LoVo (cell line): ENCODE measurements at regions not wholly inside any gene's neighbourhood (a gene's known extent, or its start where the extent isn't known, plus 50 kb on each side); places are given as distances from the start of the nearest gene placed in this dataset.

Experiments used
- DNase-seq: peaks from one replicate; pipeline ENCODE4 v3.0.0-alpha.2; 2016; ENCODE audit warnings: low spot score

DNA sequence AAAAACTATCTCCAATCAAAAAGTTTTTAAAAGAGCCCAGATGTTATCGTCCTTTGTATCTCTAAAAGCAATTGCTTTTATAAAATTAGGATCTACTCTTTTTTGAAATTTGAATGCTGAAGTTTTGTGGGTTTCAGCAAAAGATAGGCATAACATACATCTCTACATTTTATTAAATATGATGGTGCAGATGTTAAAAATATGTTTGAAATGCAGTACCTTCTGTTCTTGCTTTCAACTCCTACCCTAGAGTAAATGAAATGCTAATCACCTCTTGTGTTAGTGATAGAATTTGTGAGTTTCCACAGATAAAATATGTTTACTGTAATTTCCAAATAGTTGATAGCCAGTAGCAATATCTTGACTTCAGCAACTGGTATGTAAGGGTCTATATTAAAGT is 95.7 kb upstream of the VPREB1 start:
- no peak for DNase-seq

- DNase-seq, result no peak
Measured at GRCh38 chr22:22144858-22145257, 99.7 kb upstream of the VPREB1 start.

DNA sequence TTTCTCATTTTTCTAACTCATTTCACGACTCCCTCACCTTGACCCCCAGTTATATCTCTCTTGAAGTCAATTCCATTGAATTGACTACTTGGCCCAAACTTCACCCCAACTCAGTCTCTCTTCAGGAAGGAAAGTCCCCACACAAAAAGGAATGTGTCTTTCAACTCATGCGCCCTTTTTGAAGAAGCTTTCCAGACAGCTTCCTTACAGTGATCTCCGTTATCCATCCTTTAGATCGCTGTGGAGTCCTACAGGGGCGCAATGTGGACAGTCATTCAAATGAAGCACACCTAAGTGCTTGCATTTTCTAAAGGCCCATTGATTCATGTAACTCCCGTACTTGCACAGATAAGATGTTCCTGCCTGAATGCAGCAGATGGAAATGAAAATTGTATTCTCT is 101.1 kb upstream of the VPREB1 start:
- DNase-seq, result no peak

GRCh38 chr22:22142661-22143060 is 101.9 kb upstream of the VPREB1 start:
- no peak for DNase-seq

DNA sequence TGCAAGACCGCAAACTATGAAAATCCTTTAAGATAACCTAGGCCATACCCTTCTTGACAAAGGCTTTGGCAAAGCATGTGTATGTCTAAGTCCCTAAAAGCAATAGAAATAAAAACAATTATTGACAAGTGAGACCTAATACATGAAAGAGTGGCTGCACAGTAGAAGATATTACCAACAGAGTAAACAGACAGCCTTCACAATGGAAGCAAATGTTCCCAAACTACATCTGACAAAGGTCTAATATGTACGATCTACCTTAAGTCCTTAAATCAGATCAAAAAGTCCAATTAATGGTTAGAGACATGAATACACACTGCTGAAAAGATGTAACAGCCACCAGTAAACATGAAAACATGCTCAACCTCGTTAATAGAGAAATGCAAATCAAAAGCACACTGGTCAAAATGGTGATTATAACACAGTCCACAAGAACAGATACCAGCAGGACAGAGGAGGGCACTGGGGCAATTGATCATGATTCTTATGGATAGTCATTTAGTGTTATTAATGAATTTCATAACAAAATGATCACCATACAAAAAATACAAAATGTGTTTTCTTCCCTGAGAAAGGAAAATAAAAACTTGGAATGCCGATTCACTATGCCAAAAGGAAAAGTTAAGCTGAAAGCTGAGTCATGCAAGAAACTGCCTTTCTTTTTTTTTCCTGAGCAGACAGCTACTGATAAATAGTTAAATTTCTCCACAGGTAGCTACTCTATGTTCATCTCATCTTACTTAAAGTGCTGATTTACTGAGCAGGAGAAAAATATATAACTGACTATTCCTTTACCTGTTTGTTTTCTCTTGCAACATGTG is 102.6 kb upstream of the VPREB1 start:
- DNase-seq, result no peak

DNA sequence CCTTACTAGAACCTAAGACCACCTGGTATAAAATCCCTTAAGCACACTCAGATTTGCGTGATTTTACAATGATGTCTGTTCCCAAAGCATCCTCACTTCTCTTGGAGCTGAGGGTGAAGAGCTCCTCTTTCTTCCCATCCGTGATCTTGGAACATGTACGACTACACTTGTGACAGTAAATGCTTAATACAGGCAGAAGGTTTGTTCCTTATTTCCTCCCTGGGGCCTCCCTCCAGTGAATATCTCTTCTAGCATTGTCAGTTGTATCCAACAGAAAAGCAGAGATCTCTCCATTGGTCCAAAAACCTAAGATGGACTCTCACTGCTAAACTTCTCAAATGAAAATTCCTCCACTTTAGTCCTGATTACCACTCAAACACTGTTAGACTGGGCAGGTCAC is 103.6 kb upstream of the VPREB1 start:
- DNase-seq, result no peak

- DNase-seq, result no peak
Measured at GRCh38 chr22:22139364-22139763, 105.2 kb upstream of the VPREB1 start.

DNA sequence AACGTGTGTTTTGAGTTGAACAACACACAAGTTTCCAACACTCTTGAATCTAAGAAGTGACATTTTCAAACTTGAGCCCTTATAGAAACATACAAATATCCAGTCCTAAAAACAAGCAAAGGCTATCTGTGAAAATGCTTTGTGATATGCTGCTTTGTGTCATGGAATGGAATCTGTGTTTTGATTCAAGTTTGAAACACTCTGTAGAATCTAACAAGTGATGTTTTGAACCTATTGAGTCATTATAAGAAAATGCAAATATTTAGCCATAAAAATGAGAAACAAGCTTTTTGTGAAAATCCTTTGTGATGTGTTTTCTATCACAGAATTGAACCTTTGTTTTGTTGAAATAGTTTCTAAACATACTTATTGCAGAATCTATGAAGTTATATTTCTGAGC is 105.7 kb upstream of the VPREB1 start:
- DNase-seq, result no peak

- no peak for DNase-seq
Measured at GRCh38 chr22:22137891-22138290, 106.7 kb upstream of the VPREB1 start.

- DNase-seq, result no peak
Measured at GRCh38 chr22:22133910-22134309, 110.7 kb upstream of the VPREB1 start.

DNA sequence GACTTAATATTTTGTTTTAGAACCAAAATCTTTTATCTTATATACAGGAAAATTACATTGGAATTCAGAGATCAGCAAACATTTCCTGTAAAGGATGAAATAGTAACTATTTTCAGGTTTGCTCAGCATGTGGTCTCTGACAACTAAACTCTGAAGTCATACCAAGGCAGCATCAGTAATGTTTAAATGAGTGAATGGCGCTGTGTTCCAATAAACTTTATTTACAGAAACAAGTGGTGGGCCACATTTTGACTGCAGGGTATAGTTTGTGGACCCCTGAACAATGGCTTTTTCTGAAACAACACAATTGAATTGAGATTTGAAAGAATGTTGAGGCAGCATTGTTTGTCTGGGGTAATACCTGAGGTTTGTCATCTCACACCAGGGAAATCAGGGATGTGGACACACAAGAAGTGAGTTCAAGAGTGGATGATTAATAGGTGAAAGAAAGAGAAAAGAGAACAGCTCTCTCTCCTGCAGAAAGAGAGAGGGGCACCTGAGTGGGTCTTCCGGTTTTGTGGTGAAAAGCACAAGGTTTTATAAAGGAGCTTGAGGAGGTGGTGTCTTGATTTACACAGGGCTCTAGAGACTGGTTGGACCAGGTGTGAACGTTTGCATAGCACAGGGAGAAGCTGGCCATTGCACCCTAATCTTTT is 113.5 kb upstream of the VPREB1 start:
- no peak for DNase-seq

DNA sequence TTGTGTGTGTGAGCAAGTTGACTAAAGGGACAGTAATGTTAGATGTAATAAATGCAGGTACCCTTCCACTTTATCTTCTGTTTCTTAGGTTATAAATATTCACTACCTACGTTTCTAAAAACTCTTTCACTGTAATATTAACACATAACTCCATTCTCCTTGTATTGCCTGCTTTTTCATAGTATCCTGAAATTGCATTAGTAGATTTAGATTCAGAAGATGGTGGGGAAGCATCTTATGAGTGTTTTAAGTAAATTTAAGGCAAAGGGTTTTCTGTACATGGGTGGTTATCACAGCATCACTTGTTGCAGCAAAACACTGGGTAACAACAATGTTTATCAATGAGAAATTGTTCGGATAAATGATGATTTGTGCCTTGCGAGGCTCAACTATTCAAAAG is 115.2 kb upstream of the VPREB1 start:
- DNase-seq, result no peak

DNA sequence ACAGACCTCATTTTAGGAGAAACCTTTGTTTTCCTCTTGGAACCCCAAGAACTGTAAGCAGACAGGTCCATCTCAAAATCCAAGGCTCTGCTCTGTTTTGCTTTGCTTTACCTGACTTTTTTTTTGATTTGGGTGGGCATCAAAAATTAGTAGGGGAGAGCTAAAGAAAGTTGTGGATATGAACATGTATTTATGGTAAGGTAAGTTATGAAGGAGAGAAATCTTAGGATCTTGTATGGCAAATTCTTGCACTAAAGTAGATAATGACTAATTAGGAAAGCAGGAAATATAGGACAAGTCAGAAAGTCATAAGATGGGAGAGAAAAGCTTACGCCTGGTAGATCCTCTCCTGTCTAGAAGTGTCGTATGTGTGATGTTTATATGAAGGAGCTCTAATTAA is 116.1 kb upstream of the VPREB1 start:
- no peak for DNase-seq

GRCh38 chr22:22127100-22127499 is 117.5 kb upstream of the VPREB1 start:
- DNase-seq, result no peak

- DNase-seq, result no peak
Measured at GRCh38 chr22:22125579-22126468, 118.8 kb upstream of the VPREB1 start.

- no peak for DNase-seq
Measured at GRCh38 chr22:22125028-22125578, 119.5 kb upstream of the VPREB1 start.

DNA sequence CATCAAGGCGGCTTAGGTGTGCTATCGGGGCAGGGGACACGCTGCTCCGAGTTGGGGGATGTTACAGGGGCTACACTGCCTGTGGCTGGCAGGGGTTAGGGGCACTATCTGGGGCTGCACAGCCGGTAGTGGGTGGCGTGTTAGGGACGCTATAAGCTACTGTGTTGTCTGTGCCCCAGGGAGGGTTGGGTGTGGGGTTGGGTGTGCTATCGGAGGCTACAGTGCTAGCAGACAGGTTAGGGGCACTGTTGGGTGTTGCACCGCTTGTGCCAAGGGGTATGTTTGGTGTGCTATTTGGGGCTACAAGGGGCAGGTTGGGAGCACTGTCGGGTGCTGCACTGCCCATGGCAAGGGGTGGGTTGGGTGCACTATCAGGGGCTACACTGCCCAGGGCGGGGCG is 120.2 kb upstream of the VPREB1 start:
- DNase-seq, result no peak

DNA sequence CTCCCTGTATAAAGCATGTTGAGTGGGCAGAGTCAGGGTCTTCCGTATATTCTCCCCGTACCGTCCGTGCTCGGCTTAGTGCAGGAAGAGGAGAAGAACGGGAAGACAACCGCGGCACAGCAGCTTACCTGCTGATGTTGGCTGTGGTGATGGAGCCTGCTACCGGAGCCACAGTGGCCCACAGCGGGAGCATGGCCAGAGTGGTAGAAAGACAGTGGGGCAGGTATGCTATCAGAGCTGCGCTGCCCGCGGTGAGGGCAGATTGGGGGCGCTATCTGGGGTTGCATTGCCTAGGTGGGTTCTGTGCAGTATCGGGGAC is 120.7 kb upstream of the VPREB1 start:
- DNase-seq, result no peak

DNA sequence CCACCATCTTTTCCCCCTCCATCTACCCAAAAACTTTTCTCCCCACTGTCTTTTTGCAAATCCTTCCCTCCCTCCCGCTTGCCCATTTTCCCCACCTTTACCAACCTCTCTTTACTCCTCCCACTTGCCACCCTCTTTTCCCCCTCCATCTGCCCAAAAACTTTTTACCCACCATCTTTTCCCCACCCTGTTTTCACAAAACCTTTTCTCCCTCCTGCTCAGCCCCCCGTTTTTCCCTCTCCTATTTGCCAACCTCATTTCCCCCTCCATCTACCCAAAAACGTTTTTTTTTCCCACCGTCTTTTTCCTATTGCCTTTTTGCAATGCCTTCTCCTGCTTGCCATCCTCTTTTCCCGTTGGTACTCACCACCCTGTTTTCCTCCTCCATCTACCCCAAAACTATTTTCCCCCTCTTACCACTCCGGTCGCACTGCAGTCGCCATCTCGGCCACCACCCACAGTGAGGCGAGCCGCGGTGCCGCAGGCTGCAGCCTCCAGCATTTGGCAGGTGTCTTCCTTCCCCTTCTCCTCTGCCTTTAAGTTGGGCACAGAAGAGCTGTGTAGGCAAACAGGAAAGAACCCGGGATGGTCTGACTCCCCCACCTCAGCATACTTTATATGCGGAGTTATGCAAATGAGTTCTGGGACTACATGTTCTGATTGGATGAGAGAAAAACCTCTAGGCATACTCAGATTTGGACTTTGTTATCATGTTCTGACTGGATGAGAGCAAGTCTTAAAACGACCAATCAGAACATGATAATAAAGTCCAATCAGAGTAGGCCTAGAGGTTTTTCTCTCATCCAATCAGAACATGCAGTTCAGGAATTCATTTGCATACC is 121.2 kb upstream of the VPREB1 start:
- no peak for DNase-seq

- DNase-seq, result no peak
Measured at GRCh38 chr22:22122348-22123117, 122.1 kb upstream of the VPREB1 start.

DNA sequence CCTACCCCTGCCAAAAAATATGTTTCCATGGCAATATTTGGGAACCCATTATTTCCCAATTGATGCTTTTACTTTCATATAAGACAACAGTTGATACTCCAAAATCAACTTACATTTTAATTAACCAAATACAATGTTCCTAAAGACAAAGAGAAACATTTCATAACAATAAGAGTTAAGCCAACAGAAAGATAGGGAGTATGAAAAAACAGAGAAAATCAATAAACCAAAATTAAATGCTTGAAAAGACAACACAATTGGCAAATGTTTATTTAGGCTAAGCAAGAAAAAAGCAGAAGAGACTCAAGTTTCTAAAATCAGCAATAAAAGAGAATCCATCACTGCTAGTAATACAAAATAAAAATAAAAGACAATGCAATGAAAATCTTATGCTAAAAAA is 123.1 kb upstream of the VPREB1 start:
- no peak for DNase-seq
